Nephron (organoid): ENCODE measurements at regions not wholly inside any gene's neighbourhood (a gene's known extent, or its start where the extent isn't known, plus 50 kb on each side); places are given as distances from the start of the nearest gene placed in this dataset.

Source experiments
- H3K27ac Mint-ChIP-seq, 3 experiments: 2 replicates each; pipeline ENCODE4 v1.8.0; 2020; ENCODE audit warnings: mixed read lengths in 3 of 3, mild to moderate bottlenecking in 2 of 3, moderate library complexity in 1 of 3
- H3K27me3 Mint-ChIP-seq: 2 replicates; pipeline ENCODE4 v1.8.0; 2021; ENCODE audit warnings: low read depth, mild to moderate bottlenecking, moderate library complexity, mixed read lengths
- H3K36me3 Mint-ChIP-seq: 2 replicates; pipeline ENCODE4 v1.8.0; 2020; ENCODE audit warnings: low read depth, mixed read lengths
- H3K4me1 Mint-ChIP-seq: 2 replicates; pipeline ENCODE4 v1.8.0; 2020; ENCODE audit warnings: mixed read lengths
- H3K4me3 Mint-ChIP-seq, 3 experiments: 2 replicates each; pipeline ENCODE4 v1.8.0; 2020; ENCODE audit warnings: mild to moderate bottlenecking in 3 of 3, mixed read lengths in 3 of 3, moderate library complexity in 2 of 3
- H3K9me3 Mint-ChIP-seq: 2 replicates; pipeline ENCODE4 v1.8.0; 2020; ENCODE audit warnings: mixed read lengths
- CTCF ChIP-seq, 3 experiments: fragments of 200-600 bp; sonication (generic); IDR thresholded peaks; one replicate each; pipeline ENCODE4 v1.5.0; 2021; ENCODE audit warnings: antibody characterized with exemption in 3 of 3; ENCODE audit not compliant: unreplicated experiment in 3 of 3

- Mint-ChIP-seq H3K4me1 (no peaks in the 10 kb centered on the region), H3K36me3 (no peaks in the 10 kb centered on the region), H3K27ac (no peak overlapping the region), H3K4me3 (no peak overlapping the region), H3K9me3 (no peaks in the 10 kb centered on the region), H3K27me3 (no peaks in the 10 kb centered on the region)
- no peak for TF ChIP-seq CTCF (IDR thresholded peaks at IDR 0.05; ENCODE audit: unreplicated experiment in 3 of 3)
Observed at GRCh38 chr5:42059778-42060464, 134.8 kb downstream of the FBXO4 start.

DNA sequence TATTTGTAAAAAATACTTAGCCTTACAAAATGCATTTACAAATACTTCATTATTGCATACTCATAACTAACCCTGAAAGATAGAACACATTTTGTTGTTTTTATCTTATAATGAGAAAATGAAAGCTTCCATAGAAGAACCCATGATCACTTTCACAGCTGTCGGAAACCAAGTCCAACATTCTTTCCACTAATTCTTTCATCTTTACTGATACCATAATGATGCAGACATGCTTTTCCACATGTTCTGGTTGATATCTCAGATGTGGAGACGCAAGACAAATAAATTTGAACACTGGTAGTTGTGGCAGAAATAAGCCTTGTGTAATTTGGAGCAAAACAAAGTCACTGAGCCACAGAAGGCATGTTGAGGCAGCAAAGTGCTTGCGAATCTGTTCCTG is 136.0 kb downstream of the FBXO4 start:
- no peak for TF ChIP-seq CTCF (IDR thresholded peaks at IDR 0.05; ENCODE audit: unreplicated experiment in 3 of 3)
- Mint-ChIP-seq H3K4me3 (no peak overlapping the region), H3K27ac (no peak overlapping the region), H3K9me3 (no peaks in the 10 kb centered on the region), H3K4me1 (no peaks in the 10 kb centered on the region), H3K27me3 (no peaks in the 10 kb centered on the region), H3K36me3 (no peaks in the 10 kb centered on the region)

DNA sequence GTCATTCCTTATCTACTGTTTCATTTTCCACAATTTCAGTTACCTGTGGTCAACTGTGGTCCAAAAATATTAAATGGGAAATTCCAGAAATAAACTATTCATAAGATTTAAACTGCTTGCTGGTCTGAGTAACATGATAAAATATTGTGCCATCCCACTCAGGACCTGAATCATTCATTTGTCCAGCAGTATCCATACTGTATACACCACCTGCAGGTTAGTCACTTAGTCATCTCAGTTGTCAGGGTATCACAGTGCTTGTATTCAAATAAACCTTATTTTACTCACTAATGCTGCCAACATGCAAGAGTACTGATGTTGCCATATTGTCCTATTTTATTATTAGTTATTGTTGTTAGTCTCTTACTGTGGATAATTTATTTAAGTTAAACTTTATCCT is 139.7 kb downstream of the FBXO4 start:
- H3K27me3 Mint-ChIP-seq: no peaks in the 10 kb centered on the region
- no peak overlapping the region for H3K27ac Mint-ChIP-seq
- no peak for TF ChIP-seq CTCF (IDR thresholded peaks at IDR 0.05; ENCODE audit: unreplicated experiment in 3 of 3)
- no peaks in the 10 kb centered on the region for H3K36me3 Mint-ChIP-seq
- no peaks in the 10 kb centered on the region for H3K9me3 Mint-ChIP-seq
- H3K4me1 Mint-ChIP-seq: no peaks in the 10 kb centered on the region
- H3K4me3 Mint-ChIP-seq: no peak overlapping the region

GRCh38 chr5:42066131-42066530 is 141.1 kb downstream of the FBXO4 start:
- Mint-ChIP-seq H3K27ac (no peak overlapping the region), H3K9me3 (no peaks in the 10 kb centered on the region), H3K4me3 (no peak overlapping the region), H3K4me1 (no peaks in the 10 kb centered on the region), H3K36me3 (no peaks in the 10 kb centered on the region), H3K27me3 (no peaks in the 10 kb centered on the region)
- TF ChIP-seq CTCF (IDR thresholded peaks at IDR 0.05; ENCODE audit: unreplicated experiment in 3 of 3): no peak

GRCh38 chr5:42074353-42074752 is 149.3 kb downstream of the FBXO4 start:
- Mint-ChIP-seq H3K27me3 (peaks cover 3% of the 10 kb centered on the region), H3K4me1 (no peaks in the 10 kb centered on the region), H3K27ac (no peak overlapping the region), H3K4me3 (no peak overlapping the region), H3K36me3 (no peaks in the 10 kb centered on the region), H3K9me3 (peaks cover 6% of the 10 kb centered on the region)
- no peak for TF ChIP-seq CTCF (IDR thresholded peaks at IDR 0.05; ENCODE audit: unreplicated experiment in 3 of 3)

DNA sequence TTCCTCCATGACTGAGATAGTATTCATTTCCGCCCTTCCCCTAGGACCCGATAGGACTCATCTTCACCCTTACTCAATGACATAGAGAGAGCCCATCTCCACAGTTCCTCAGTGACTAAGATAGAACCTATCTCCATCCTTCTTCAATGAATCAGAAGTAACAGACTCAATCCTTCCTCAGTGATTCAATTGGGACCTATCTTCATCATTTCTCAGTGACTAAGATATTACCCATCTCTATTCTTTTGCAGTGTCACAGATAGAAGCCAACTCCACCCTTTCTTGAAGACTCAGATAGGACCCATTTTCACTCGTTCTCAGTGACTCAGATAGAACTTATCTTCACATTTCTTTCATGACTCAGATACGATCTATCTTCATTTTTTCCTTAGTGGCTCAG is 164.6 kb downstream of the FBXO4 start:
- H3K27me3 Mint-ChIP-seq: peaks cover 4% of the 10 kb centered on the region
- H3K4me1 Mint-ChIP-seq: no peaks in the 10 kb centered on the region
- no peak overlapping the region for H3K4me3 Mint-ChIP-seq
- TF ChIP-seq CTCF (IDR thresholded peaks at IDR 0.05; ENCODE audit: unreplicated experiment in 3 of 3): no peak
- H3K36me3 Mint-ChIP-seq: no peaks in the 10 kb centered on the region
- no peak overlapping the region for H3K27ac Mint-ChIP-seq
- H3K9me3 Mint-ChIP-seq: peaks cover 2% of the 10 kb centered on the region
